Left ventricle myocardium inferior (tissue), 1 donor: ENCODE measurements at regions not wholly inside any gene's neighbourhood (a gene's known extent, or its start where the extent isn't known, plus 50 kb on each side); places are given as distances from the start of the nearest gene placed in this dataset.

Experiments used
- DNase-seq: peaks from one replicate; pipeline ENCODE4 v3.0.0-alpha.2; 2020
- H3K27ac ChIP-seq: fragments of 200-600 bp; replicated peaks from 2 replicates; pipeline ENCODE4 v1.8.0; 2021
- H3K27me3 ChIP-seq: fragments of 200-600 bp; 2 replicates; pipeline ENCODE4 v1.8.0; 2021; ENCODE audit warnings: low read depth
- H3K36me3 ChIP-seq: fragments of 200-600 bp; 2 replicates; pipeline ENCODE4 v1.8.0; 2021
- H3K4me1 ChIP-seq: fragments of 200-600 bp; 2 replicates; pipeline ENCODE4 v1.8.0; 2021
- H3K4me3 ChIP-seq: fragments of 200-600 bp; 2 replicates; pipeline ENCODE4 v1.8.0; 2021; ENCODE audit warnings: mild to moderate bottlenecking, moderate library complexity
- H3K9me3 ChIP-seq: fragments of 200-600 bp; replicated peaks from 2 replicates; pipeline ENCODE4 v1.8.0; 2021
- intact Hi-C: fragments of 100-400 bp; cut with micrococcal nuclease; formaldehyde crosslinking; loops from one replicate; pipeline ENCODE4 v1.11.0; 2022
- TF ChIP-seq, protein P1 (sequence below): fragments of 200-600 bp; IDR thresholded peaks from 2 replicates; pipeline ENCODE4 v1.8.0; 2021; ENCODE audit warnings: antibody characterized with exemption, mild to moderate bottlenecking, borderline replicate concordance
- donor health status: DM: no; HTN: yes; CAD: no; lungs with severe emphysema.

DNA sequence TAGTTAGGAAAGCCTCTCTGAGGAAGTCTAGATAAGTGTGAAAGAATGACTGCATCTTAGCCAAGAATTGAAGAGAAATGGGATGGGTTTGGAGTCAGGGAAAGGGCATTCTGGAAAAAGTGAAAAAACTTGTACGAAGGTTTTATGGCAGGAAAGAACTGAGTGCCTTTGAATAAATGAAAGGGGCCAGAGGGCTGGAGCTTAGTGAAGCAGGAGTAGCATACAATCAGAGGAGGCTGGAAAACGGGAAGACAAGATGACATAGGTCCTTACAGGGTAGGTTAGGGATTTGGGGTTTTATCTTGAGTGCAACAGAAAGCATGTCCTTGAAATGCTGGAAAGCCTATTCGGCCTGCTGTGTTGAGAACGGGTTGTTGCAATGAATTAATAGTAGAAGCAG is 152.6 kb upstream of the RND3 start:
- Histone ChIP-seq H3K9me3 (no peaks in the 10 kb centered on the region), H3K36me3 (no peaks in the 10 kb centered on the region), H3K4me3 (peak overlapping the region; percentile 19), H3K27ac (peak overlapping the region; percentile 54), H3K27me3 (no peaks in the 10 kb centered on the region), H3K4me1 (peaks cover 5% of the 10 kb centered on the region)
- TF ChIP-seq, protein P1, sequence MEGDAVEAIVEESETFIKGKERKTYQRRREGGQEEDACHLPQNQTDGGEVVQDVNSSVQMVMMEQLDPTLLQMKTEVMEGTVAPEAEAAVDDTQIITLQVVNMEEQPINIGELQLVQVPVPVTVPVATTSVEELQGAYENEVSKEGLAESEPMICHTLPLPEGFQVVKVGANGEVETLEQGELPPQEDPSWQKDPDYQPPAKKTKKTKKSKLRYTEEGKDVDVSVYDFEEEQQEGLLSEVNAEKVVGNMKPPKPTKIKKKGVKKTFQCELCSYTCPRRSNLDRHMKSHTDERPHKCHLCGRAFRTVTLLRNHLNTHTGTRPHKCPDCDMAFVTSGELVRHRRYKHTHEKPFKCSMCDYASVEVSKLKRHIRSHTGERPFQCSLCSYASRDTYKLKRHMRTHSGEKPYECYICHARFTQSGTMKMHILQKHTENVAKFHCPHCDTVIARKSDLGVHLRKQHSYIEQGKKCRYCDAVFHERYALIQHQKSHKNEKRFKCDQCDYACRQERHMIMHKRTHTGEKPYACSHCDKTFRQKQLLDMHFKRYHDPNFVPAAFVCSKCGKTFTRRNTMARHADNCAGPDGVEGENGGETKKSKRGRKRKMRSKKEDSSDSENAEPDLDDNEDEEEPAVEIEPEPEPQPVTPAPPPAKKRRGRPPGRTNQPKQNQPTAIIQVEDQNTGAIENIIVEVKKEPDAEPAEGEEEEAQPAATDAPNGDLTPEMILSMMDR = no peak
- intact Hi-C loops = no loop called here
- DNase-seq = no peak

DNA sequence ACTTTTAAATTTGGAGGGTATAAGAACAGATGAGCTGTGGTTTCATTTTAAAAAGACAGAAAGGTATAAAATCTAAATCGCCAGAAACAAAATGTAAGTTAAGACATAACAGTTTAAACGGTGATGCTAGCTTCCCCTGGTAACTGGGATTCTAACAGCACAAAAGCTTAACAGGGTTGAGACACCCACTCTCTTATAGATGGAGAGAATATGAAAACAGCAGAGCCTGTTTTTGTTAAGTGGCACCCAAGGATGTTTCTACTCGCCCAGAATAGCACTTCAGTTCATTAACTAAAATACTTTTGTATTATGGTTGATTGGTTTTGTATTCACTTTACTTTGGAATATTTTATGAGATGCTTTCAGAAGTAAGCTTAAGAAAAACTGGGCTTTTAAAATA is 151.9 kb upstream of the RND3 start:
- Histone ChIP-seq H3K9me3 (no peaks in the 10 kb centered on the region), H3K36me3 (no peaks in the 10 kb centered on the region), H3K4me1 (peaks cover 5% of the 10 kb centered on the region), H3K4me3 (peak overlapping the region; percentile 19), H3K27ac (peak overlapping the region; percentile 54), H3K27me3 (no peaks in the 10 kb centered on the region)
- DNase-seq = no peak
- intact Hi-C loops = no loop called here
- TF ChIP-seq, protein P1 = no peak

DNA sequence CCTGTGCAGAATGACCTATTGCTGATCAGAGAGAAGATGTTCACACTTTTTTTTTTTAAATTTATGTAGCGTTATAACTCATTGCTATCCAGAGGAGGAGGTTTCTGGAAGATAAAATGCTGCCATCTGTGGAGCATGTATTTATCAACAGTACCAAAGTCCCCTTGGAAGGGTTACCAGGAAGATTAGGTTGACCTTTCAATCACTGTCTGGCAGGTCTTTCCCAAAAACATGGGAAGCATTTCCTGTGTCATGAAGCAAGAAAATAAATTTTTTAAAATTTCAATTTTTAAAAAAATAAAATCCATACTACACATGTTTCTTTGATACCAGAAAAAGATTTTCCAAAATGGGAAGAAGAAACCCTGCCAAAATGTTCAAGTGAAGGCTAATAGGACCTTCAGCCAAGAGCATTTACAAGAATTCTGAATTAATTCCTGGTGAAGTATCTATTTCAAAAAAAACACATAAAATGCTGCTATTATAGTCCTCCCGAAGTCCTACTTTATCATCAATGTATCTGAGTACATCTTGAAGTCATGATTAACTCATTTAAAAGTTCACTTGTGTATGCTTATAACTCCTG is 143.9 kb upstream of the RND3 start:
- no peak for DNase-seq
- Histone ChIP-seq H3K4me1 (no peaks in the 10 kb centered on the region), H3K36me3 (no peaks in the 10 kb centered on the region), H3K9me3 (no peaks in the 10 kb centered on the region), H3K4me3 (no peak overlapping the region), H3K27ac (no peak overlapping the region), H3K27me3 (no peaks in the 10 kb centered on the region)
- TF ChIP-seq, protein P1 = no peak
- intact Hi-C loops = no loop called here

DNA sequence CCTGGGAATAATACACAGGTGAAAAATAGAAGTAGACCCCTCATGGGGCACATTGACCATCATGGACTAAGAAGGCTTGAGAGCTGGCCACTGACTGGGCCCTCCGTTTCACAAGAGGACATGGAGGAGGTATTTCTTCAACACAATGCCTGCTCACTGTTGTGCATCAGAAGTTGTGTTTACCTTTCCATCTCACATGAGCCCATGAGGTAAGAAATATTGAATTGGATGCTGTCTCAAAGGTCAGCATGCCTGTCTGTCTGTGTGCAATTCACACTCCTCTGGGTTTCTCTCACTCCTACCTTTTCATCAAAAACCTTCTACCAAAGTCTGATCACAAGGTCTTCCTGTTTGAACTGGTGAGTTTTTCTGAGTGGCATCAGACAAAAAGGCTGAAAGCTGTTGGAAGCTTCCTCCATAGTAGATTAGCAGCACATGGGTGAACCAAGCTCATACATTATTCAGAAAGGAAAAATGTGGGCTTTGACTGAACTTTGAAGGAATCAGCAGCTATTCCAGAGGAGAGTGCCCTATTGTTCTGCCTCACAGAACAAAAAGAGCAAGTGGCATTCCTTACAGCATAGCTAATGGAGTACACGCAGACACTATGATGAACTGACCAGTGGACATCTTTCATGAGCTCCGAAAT is 143.2 kb upstream of the RND3 start:
- Histone ChIP-seq H3K27me3 (no peaks in the 10 kb centered on the region), H3K9me3 (no peaks in the 10 kb centered on the region), H3K27ac (no peak overlapping the region), H3K4me1 (no peaks in the 10 kb centered on the region), H3K36me3 (no peaks in the 10 kb centered on the region), H3K4me3 (no peak overlapping the region)
- intact Hi-C loops = no loop called here
- TF ChIP-seq, protein P1 = no peak
- DNase-seq = no peak

DNA sequence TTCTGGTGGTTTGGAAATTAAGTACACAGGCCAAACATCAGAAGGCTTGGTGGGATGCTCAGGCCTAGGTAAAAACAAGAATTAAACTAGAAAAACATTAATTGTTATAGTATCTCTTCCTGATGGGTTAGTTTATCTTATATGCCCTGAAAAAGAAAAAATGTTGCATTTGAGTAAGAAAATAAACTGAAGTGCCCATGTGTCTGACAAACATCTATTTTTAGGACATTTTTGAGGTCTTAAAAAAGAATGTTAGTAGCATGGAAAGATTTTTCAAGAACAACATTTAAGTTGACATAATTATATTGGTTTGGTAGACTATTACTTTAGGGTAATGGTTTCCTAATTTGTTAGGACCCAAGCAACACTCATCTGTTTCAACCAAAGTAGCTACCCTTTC is 140.1 kb upstream of the RND3 start:
- H3K9me3 ChIP-seq = no peaks in the 10 kb centered on the region
- intact Hi-C loops = no loop called here
- DNase-seq = no peak
- H3K4me3 ChIP-seq = no peak overlapping the region
- H3K36me3 ChIP-seq = no peaks in the 10 kb centered on the region
- TF ChIP-seq, protein P1 = no peak
- H3K27ac ChIP-seq = no peak overlapping the region
- peaks cover 3% of the 10 kb centered on the region for H3K4me1 ChIP-seq
- H3K27me3 ChIP-seq = no peaks in the 10 kb centered on the region
